T-cell (primary cell): ENCODE measurements at regions not wholly inside any gene's neighbourhood (a gene's known extent, or its start where the extent isn't known, plus 50 kb on each side); places are given as distances from the start of the nearest gene placed in this dataset.

Experiments
- ATAC-seq, 4 experiments: fragments of 200-7000 bp in 3 of 4; fragments of 150-1000 bp in 1 of 4; cut with Tn5 transposase; replicated peaks in 1 of 4; 1 replicate in 3 of 4; 2 replicates in 1 of 4; pipeline ENCODE4 v1.10.0; 2021; ENCODE audit warnings: moderate library complexity in 3 of 4, mild to moderate bottlenecking in 2 of 4, moderate number of reproducible peaks in 1 of 4
- CTCF ChIA-PET, 2 donors: fragments of 300-600 bp; sonication (Branson Sonifier 250); formaldehyde crosslinking; loops; one replicate each; lab custom pipeline; 2022; ENCODE audit warnings: antibody characterized with exemption in 2 of 2; lab: Charles Lee
- POLR2A ChIA-PET, 2 donors: fragments of 300-600 bp; sonication (Branson Sonifier 250); formaldehyde crosslinking; loops; one replicate each; lab custom pipeline; 2022; ENCODE audit warnings: antibody characterized with exemption in 2 of 2; lab: Charles Lee
- DNase-seq, 35 experiments: peaks; one replicate each; pipeline versions ENCODE4 v3.0.0 to v3.0.0-alpha.2; 2013 to 2023
- H3K27ac ChIP-seq: one replicate; pipeline ENCODE4 v1.5.1; 2013; ENCODE audit warnings: low read length
- H3K27me3 ChIP-seq, 2 experiments: replicated peaks in 1 of 2; 1 replicate in 1 of 2; 2 replicates in 1 of 2; pipeline versions ENCODE4 v1.6.1 to v1.7.0; 2013; ENCODE audit warnings: low read length in 1 of 2, mixed read lengths in 1 of 2; ENCODE audit not compliant: control insufficient read depth in 2 of 2, insufficient read depth in 2 of 2; ENCODE audit errors: extremely low read depth in 1 of 2
- H3K36me3 ChIP-seq, 2 donors: 1 replicate in 1 of 2; 2 replicates in 1 of 2; pipeline versions ENCODE4 v1.6.1 to v1.7.0; 2013; ENCODE audit warnings: low read length in 1 of 2; ENCODE audit not compliant: control insufficient read depth in 2 of 2, insufficient read depth in 1 of 2; ENCODE audit errors: extremely low read depth in 1 of 2
- H3K4me1 ChIP-seq, 2 experiments: 1 replicate in 1 of 2; 2 replicates in 1 of 2; pipeline versions ENCODE4 v1.6.1 to v1.7.0; 2013; ENCODE audit warnings: low read length in 2 of 2, mixed read lengths in 1 of 2; ENCODE audit not compliant: insufficient read depth in 2 of 2, control insufficient read depth in 1 of 2; ENCODE audit errors: extremely low read depth in 1 of 2
- H3K4me3 ChIP-seq, 2 donors: 1 replicate in 1 of 2; 2 replicates in 1 of 2; pipeline versions ENCODE4 v1.5.1 to v1.7.0; 2013; ENCODE audit warnings: mild to moderate bottlenecking in 2 of 2, low read length in 1 of 2, moderate library complexity in 1 of 2; ENCODE audit not compliant: control insufficient read depth in 1 of 2; ENCODE audit errors: extremely low read depth in 1 of 2
- H3K9me3 ChIP-seq: 2 replicates; pipeline ENCODE4 v1.7.0; 2013
- H3K27ac Mint-ChIP-seq, 2 donors: one replicate each; pipeline ENCODE4 v1.8.0; 2020 to 2021; ENCODE audit warnings: mild to moderate bottlenecking in 2 of 2, mixed read lengths in 2 of 2
- H3K27me3 Mint-ChIP-seq, 2 donors: one replicate each; pipeline ENCODE4 v1.8.0; 2021 to 2022; ENCODE audit warnings: mixed read lengths in 2 of 2
- H3K36me3 Mint-ChIP-seq: one replicate; pipeline ENCODE4 v1.8.0; 2021; ENCODE audit warnings: mixed read lengths
- H3K4me1 Mint-ChIP-seq, 3 donors: one replicate each; pipeline ENCODE4 v1.8.0; 2020 to 2022; ENCODE audit warnings: mixed read lengths in 3 of 3, mild to moderate bottlenecking in 1 of 3
- H3K4me3 Mint-ChIP-seq, 3 donors: one replicate each; pipeline ENCODE4 v1.8.0; 2020 to 2022; ENCODE audit warnings: mild to moderate bottlenecking in 3 of 3, mixed read lengths in 3 of 3, moderate library complexity in 3 of 3
- H3K9me3 Mint-ChIP-seq, 3 donors: one replicate each; pipeline ENCODE4 v1.8.0; 2020 to 2022; ENCODE audit warnings: mixed read lengths in 3 of 3
- WGBS: methylation state at CpG from one replicate; pipeline ENCODE4 v1.1.5; 2013; ENCODE audit warnings: missing lambda C conversion rate; ENCODE audit not compliant: insufficient coverage; 5-methylcytosine and 5-hydroxymethylcytosine counted together

DNA sequence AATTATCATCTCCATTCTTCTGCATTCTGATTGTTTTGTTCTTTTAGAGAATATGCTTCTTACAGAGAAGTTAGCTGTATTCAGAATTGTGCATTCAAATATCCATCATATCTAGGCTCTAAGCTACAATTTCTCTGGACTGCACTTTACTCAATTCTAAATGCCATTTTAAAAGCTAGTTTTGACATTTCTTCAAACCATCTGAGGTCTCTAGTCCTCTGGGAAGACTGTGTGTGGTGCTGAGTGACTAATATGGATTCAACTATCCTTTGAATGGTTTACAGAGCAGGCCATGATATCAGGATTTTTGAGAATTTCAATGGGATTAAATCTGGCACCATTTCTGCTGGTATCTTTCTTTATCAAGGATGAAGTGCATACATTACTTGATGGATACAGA, 285.7 kb downstream of the BTBD3 start:
- H3K4me3 Mint-ChIP-seq = no peak overlapping the region
- ChIA-PET POLR2A (no interaction called here), CTCF (no interaction called here)
- ATAC-seq (no peak), DNase-seq (no peak)
- Histone ChIP-seq H3K36me3 (no peaks in the 10 kb centered on the region), H3K9me3 (no peaks in the 10 kb centered on the region), H3K27me3 (no peaks in the 10 kb centered on the region), H3K4me3 (no peak overlapping the region), H3K27ac (no peak overlapping the region), H3K4me1 (no peaks in the 10 kb centered on the region)
- no peaks in the 10 kb centered on the region for H3K27me3 Mint-ChIP-seq
- H3K36me3 Mint-ChIP-seq = no peaks in the 10 kb centered on the region
- no peak overlapping the region for H3K27ac Mint-ChIP-seq
- H3K9me3 Mint-ChIP-seq = peaks cover 9 to 28% (median 17%) of the 10 kb centered on the region in 3 donors
- H3K4me1 Mint-ChIP-seq = no peaks in the 10 kb centered on the region

DNA sequence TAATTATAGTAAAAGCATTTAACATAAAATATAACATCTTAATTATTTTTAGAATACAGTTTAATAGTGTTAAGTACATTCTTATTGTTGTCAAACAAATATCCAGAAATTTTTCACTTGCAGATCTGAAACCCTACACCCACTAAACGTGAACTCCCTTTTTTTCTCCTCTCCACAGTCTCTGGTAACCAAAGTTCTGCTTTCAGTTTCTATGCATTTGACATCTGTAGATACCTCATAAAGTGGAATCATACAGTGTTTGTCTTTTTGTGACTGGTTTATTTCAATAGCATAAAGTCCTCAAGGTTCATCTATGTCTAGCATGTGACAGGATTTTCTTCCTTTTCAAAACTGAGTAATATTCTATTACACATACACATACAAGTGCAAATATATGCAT, 286.3 kb downstream of the BTBD3 start:
- Mint-ChIP-seq H3K27me3 (no peaks in the 10 kb centered on the region), H3K4me1 (no peaks in the 10 kb centered on the region), H3K27ac (no peak overlapping the region), H3K4me3 (no peak overlapping the region), H3K9me3 (peaks cover 9 to 32% (median 17%) of the 10 kb centered on the region in 3 donors), H3K36me3 (no peaks in the 10 kb centered on the region)
- Histone ChIP-seq H3K27me3 (no peaks in the 10 kb centered on the region), H3K4me3 (no peak overlapping the region), H3K36me3 (no peaks in the 10 kb centered on the region), H3K9me3 (no peaks in the 10 kb centered on the region), H3K27ac (no peak overlapping the region), H3K4me1 (no peaks in the 10 kb centered on the region)
- CTCF ChIA-PET = no interaction called here
- DNase-seq (no peak), ATAC-seq (no peak)
- POLR2A ChIA-PET = no interaction called here
- no CpG with 5 or more reads among the region's 1 CpG for WGBS

DNA sequence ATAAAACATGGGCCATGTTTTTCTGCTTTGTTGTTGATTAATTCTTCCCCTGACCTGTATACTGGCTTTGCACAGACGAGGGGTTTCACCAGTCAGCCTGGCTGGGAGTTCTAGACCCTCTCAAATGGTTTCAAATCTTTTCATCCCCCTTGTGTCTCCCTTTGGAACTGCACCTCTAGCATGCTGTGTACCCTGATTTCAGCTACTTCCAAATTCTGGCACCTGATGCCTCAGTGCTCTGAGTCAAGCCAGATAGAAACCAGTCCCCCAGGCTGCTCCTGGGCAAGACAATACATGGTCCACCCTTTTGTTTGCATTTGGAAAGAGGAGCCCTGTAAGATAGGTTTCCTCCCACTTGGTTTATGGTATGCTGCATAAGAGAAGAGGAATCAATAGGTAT, 290.2 kb downstream of the BTBD3 start:
- no peaks in the 10 kb centered on the region for H3K4me1 ChIP-seq
- DNase-seq = no peak
- no peak for ATAC-seq
- Mint-ChIP-seq H3K27me3 (no peaks in the 10 kb centered on the region), H3K27ac (no peak overlapping the region), H3K9me3 (peaks cover 10 to 29% (median 15%) of the 10 kb centered on the region in 3 donors), H3K4me3 (no peak overlapping the region), H3K36me3 (no peaks in the 10 kb centered on the region), H3K4me1 (no peaks in the 10 kb centered on the region)
- ChIA-PET CTCF (no interaction called here), POLR2A (no interaction called here)
- WGBS = no CpG with 5 or more reads among the region's 1 CpG
- no peaks in the 10 kb centered on the region for H3K36me3 ChIP-seq
- H3K27me3 ChIP-seq = no peaks in the 10 kb centered on the region
- H3K9me3 ChIP-seq = no peaks in the 10 kb centered on the region
- H3K4me3 ChIP-seq = no peak overlapping the region
- H3K27ac ChIP-seq = no peak overlapping the region

DNA sequence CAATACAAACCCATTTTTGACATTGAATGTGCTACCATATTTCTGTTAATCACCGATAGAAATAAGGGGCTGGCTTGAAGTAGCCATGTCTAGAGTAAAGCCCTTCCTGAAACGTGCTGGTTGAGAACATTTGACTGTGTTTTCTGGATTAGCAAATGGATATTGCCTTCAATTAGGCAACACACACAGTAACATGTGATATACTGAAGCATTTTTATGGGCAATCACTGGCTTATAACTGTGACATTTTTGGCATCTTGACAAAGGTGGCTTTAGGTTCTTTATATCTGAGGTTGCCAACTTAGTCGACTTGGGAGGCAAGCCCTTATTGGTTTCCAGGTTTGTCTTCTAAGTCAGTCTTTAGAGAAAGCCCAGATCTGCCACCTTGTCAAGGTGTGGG, 292.9 kb downstream of the BTBD3 start:
- Histone ChIP-seq H3K27me3 (no peaks in the 10 kb centered on the region), H3K9me3 (no peaks in the 10 kb centered on the region), H3K4me1 (no peaks in the 10 kb centered on the region), H3K36me3 (no peaks in the 10 kb centered on the region), H3K4me3 (no peak overlapping the region), H3K27ac (no peak overlapping the region)
- DNase-seq (no peak), ATAC-seq (no peak)
- H3K4me1 Mint-ChIP-seq = no peaks in the 10 kb centered on the region
- no peaks in the 10 kb centered on the region for H3K36me3 Mint-ChIP-seq
- CTCF ChIA-PET = no interaction called here
- WGBS = 67% methylated on average over 1 of the region's 3 CpGs
- no peaks in the 10 kb centered on the region for H3K27me3 Mint-ChIP-seq
- H3K9me3 Mint-ChIP-seq = peaks cover 10 to 27% (median 13%) of the 10 kb centered on the region in 3 donors
- H3K4me3 Mint-ChIP-seq = no peak overlapping the region
- POLR2A ChIA-PET = no interaction called here
- H3K27ac Mint-ChIP-seq = no peak overlapping the region

DNA sequence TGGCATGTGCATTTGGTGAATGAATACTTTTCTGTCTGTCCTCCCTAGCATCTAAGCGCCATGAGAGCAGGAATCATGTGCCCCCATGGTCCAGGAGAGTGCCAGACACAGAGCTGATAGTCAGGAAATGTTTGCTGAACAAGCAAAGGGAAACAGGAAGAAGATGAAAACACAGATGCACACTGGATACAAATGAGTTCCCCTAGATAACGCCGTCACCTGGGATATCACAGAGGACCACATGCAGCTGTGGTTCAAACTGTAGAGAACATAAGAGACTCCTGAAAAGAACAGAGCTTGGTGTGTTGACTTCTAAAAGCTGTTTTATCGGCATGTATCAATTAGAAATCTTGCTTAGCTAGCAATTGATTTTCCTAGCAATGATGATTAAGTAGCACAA, 293.7 kb downstream of the BTBD3 start:
- Mint-ChIP-seq H3K4me1 (no peaks in the 10 kb centered on the region), H3K4me3 (no peak overlapping the region), H3K9me3 (peaks cover 10 to 27% (median 10%) of the 10 kb centered on the region in 3 donors), H3K36me3 (no peaks in the 10 kb centered on the region), H3K27me3 (no peaks in the 10 kb centered on the region), H3K27ac (no peak overlapping the region)
- no peak for DNase-seq
- H3K27ac ChIP-seq = no peak overlapping the region
- H3K9me3 ChIP-seq = no peaks in the 10 kb centered on the region
- no peaks in the 10 kb centered on the region for H3K36me3 ChIP-seq
- H3K4me3 ChIP-seq = no peak overlapping the region
- ChIA-PET POLR2A (no interaction called here), CTCF (no interaction called here)
- H3K4me1 ChIP-seq = no peaks in the 10 kb centered on the region
- H3K27me3 ChIP-seq = no peaks in the 10 kb centered on the region
- no peak for ATAC-seq
- WGBS = 30% methylated on average over 2 of the region's 4 CpGs

DNA sequence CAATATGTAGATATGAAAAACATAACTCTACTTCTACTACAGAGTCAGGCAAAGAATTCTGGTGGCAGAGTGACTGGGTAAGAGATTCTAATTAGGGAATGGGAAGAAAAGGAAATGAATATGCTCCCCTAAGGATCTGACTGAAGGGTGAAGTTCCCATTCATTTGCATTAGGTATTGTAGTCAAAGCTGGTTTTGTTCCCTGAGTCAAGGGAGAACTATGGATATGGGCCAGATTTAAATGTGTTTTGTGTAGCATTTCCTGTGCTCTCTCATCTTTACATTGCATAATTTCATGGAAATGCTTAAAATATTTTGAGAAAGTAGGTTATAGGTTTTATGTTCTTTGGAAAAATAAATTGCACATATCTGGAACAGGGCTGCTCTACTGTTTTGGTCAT, 299.7 kb downstream of the BTBD3 start:
- Histone ChIP-seq H3K36me3 (no peaks in the 10 kb centered on the region), H3K9me3 (no peaks in the 10 kb centered on the region), H3K27ac (no peak overlapping the region), H3K4me3 (no peak overlapping the region), H3K27me3 (no peaks in the 10 kb centered on the region), H3K4me1 (no peaks in the 10 kb centered on the region)
- Mint-ChIP-seq H3K27me3 (peaks cover 0 to 3% of the 10 kb centered on the region in 2 donors), H3K27ac (no peak overlapping the region), H3K9me3 (peaks cover 8 to 22% (median 12%) of the 10 kb centered on the region in 3 donors), H3K36me3 (no peaks in the 10 kb centered on the region), H3K4me1 (no peaks in the 10 kb centered on the region), H3K4me3 (no peak overlapping the region)
- ChIA-PET POLR2A (no interaction called here), CTCF (no interaction called here)
- ATAC-seq (no peak), DNase-seq (no peak)

DNA sequence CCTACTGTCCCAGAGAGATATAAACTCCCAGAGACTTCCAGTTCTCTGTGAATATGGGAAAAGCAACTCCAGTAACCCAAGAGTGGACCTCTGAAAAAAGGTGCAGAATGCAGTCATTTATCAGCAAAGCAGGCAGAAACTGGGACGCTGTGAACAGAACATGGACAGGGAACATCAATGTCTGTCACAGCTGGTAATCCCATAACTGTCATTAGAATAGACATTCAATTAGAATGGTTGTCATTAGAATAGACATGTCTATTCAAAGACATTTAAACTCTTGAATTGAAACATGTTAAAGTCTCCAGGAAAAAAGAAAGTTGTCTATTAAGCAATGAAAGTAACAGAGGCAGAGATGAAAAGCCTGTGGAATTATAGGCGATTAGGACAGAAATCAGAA, 302.1 kb downstream of the BTBD3 start:
- H3K36me3 Mint-ChIP-seq = no peaks in the 10 kb centered on the region
- H3K27me3 Mint-ChIP-seq = peaks cover 0 to 3% of the 10 kb centered on the region in 2 donors
- H3K9me3 Mint-ChIP-seq = peaks cover 7 to 14% (median 8%) of the 10 kb centered on the region in 3 donors
- no peaks in the 10 kb centered on the region for H3K36me3 ChIP-seq
- CTCF ChIA-PET = no interaction called here
- no peak overlapping the region for H3K4me3 ChIP-seq
- H3K4me1 ChIP-seq = no peaks in the 10 kb centered on the region
- no peak overlapping the region for H3K27ac Mint-ChIP-seq
- H3K27me3 ChIP-seq = no peaks in the 10 kb centered on the region
- POLR2A ChIA-PET = no interaction called here
- DNase-seq (no peak), ATAC-seq (no peak)
- H3K4me1 Mint-ChIP-seq = no peaks in the 10 kb centered on the region
- H3K27ac ChIP-seq = no peak overlapping the region
- H3K9me3 ChIP-seq = no peaks in the 10 kb centered on the region
- WGBS = no CpG with 5 or more reads among the region's 2 CpGs
- no peak overlapping the region for H3K4me3 Mint-ChIP-seq
